Fibroblast of lung (primary cell): ENCODE measurements at regions not wholly inside any gene's neighbourhood (a gene's known extent, or its start where the extent isn't known, plus 50 kb on each side); places are given as distances from the start of the nearest gene placed in this dataset.

Source experiments
- DNase-seq, 2 donors: peaks; one replicate each; pipeline versions ENCODE4 v3.0.0 to v3.0.0-alpha.2; 2010; ENCODE audit warnings: low read depth in 2 of 2
- H2AFZ ChIP-seq: 2 replicates; pipeline ENCODE4 v1.5.1; 2012; ENCODE audit warnings: low read length, control low read depth, inconsistent platforms
- H3K27ac ChIP-seq: 2 replicates; pipeline ENCODE4 v1.5.1; 2011; ENCODE audit warnings: low read length, control low read depth; ENCODE audit not compliant: insufficient read depth
- H3K27me3 ChIP-seq: 2 replicates; pipeline ENCODE4 v1.5.1; 2011; ENCODE audit warnings: mild to moderate bottlenecking, low read length; ENCODE audit not compliant: control insufficient read depth, insufficient read depth
- H3K36me3 ChIP-seq: 2 replicates; pipeline ENCODE4 v1.5.1; 2011; ENCODE audit warnings: low read length; ENCODE audit not compliant: control insufficient read depth, insufficient read depth
- H3K4me1 ChIP-seq: 2 replicates; pipeline ENCODE4 v1.5.1; 2011; ENCODE audit warnings: low read length; ENCODE audit not compliant: control insufficient read depth, insufficient read depth; ENCODE audit errors: extremely low read depth
- H3K4me2 ChIP-seq: 2 replicates; pipeline ENCODE4 v1.5.1; 2011; ENCODE audit warnings: low read length, control low read depth; ENCODE audit not compliant: insufficient read depth; ENCODE audit errors: extremely low read depth
- H3K4me3 ChIP-seq, 4 experiments: fragments of 200-600 bp in 1 of 4; sonication (generic) in 1 of 4; replicated peaks in 1 of 4; 2 replicates each; pipeline ENCODE4 v1.5.1; 2011 to 2016; ENCODE audit warnings: low read length in 4 of 4, low read depth in 3 of 4, mild to moderate bottlenecking in 3 of 4, control low read depth in 2 of 4, inconsistent platforms in 1 of 4, mixed read lengths in 1 of 4; ENCODE audit not compliant: insufficient read depth in 1 of 4; ENCODE audit errors: control extremely low read depth in 1 of 4
- H3K79me2 ChIP-seq: 2 replicates; pipeline ENCODE4 v1.5.1; 2012; ENCODE audit warnings: mild to moderate bottlenecking, low read length, inconsistent platforms; ENCODE audit not compliant: control insufficient read depth, insufficient read depth
- H3K9ac ChIP-seq: 2 replicates; pipeline ENCODE4 v1.5.1; 2011; ENCODE audit warnings: mild to moderate bottlenecking, low read length, control low read depth; ENCODE audit not compliant: insufficient read depth
- H3K9me3 ChIP-seq: 2 replicates; pipeline ENCODE4 v1.5.1; 2012; ENCODE audit warnings: low read depth, low read length; ENCODE audit not compliant: control insufficient read depth, insufficient read depth
- H4K20me1 ChIP-seq: 2 replicates; pipeline ENCODE4 v1.5.1; 2011; ENCODE audit warnings: low read length; ENCODE audit not compliant: control insufficient read depth, insufficient read depth; ENCODE audit errors: extremely low read depth
- EZH2 ChIP-seq: IDR thresholded peaks from 2 replicates; pipeline ENCODE4 v1.5.1; 2012; ENCODE audit warnings: low read length, control low read depth, mild to moderate bottlenecking; ENCODE audit errors: missing control alignments
- TF ChIP-seq, protein P1 (sequence below), 2 donors: IDR thresholded peaks in 1 of 2; conservative IDR thresholded peaks in 1 of 2; 1 replicate in 1 of 2; 2 replicates in 1 of 2; pipeline ENCODE4 v1.5.1; 2011 to 2012; ENCODE audit warnings: low read length in 2 of 2, control low read depth in 1 of 2, inconsistent platforms in 1 of 2, low read depth in 1 of 2, mild to moderate bottlenecking in 1 of 2

DNA sequence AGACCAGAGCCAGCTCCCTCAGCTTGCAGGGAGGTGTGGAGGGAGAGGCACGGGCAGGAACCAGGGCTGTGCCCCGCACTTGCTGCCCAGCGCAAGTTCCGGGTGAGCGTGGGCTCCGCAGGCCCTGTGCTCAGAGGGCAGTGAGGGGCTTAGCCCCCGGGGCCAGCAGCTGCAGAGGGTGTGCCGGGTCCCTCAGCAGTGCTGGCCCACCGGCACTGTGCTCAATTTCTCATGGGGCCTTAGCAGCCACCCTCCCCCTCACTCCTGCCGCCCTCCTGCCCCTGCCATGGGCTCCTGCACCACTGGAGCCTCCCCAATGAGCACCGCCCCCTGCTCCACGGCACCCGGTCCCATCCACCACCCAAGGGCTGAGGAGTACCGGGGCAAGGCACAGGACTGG is 104.6 kb upstream of the SRD5A3 start:
- H4K20me1 ChIP-seq: no peaks in the 10 kb centered on the region
- no peak overlapping the region for H3K4me2 ChIP-seq
- DNase-seq: no peak
- no peaks in the 10 kb centered on the region for H3K27me3 ChIP-seq
- no peaks in the 10 kb centered on the region for H3K36me3 ChIP-seq
- no peaks in the 10 kb centered on the region for H3K79me2 ChIP-seq
- no peak overlapping the region for H3K9ac ChIP-seq
- no peak overlapping the region for H3K4me3 ChIP-seq
- no peak overlapping the region for H3K27ac ChIP-seq
- TF ChIP-seq, protein P1, sequence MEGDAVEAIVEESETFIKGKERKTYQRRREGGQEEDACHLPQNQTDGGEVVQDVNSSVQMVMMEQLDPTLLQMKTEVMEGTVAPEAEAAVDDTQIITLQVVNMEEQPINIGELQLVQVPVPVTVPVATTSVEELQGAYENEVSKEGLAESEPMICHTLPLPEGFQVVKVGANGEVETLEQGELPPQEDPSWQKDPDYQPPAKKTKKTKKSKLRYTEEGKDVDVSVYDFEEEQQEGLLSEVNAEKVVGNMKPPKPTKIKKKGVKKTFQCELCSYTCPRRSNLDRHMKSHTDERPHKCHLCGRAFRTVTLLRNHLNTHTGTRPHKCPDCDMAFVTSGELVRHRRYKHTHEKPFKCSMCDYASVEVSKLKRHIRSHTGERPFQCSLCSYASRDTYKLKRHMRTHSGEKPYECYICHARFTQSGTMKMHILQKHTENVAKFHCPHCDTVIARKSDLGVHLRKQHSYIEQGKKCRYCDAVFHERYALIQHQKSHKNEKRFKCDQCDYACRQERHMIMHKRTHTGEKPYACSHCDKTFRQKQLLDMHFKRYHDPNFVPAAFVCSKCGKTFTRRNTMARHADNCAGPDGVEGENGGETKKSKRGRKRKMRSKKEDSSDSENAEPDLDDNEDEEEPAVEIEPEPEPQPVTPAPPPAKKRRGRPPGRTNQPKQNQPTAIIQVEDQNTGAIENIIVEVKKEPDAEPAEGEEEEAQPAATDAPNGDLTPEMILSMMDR (conservative IDR thresholded peaks at IDR 0.05 in 1 of 2, IDR thresholded peaks at IDR 0.05 in 1 of 2; ENCODE audit: low read depth in 1 of 2, low read length in 2 of 2): no peak
- no peak for TF ChIP-seq EZH2
- H3K4me1 ChIP-seq: no peaks in the 10 kb centered on the region
- H3K9me3 ChIP-seq: no peaks in the 10 kb centered on the region
- no peak overlapping the region for H2AFZ ChIP-seq

DNA sequence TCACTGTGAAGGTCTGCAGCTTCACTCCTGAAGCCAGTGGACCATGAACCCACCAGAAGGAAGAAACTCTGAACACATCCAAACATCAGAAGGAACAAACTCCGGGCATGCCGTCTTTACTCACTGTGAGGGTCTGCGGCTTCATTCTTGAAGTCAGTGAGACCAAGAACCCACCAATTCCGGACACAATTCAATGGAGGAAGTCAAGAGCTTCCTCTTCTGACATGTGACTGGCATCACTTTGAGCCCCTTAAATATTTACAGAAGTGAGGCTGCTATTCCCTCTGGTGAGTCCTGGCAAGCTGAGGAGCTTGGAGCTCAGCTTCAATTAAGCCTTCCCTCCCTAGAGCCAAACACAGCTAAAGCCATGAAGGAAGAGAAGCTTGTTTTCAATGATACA is 103.5 kb upstream of the SRD5A3 start:
- Histone ChIP-seq H2AFZ (no peak overlapping the region), H3K4me1 (no peaks in the 10 kb centered on the region), H3K9me3 (no peaks in the 10 kb centered on the region), H3K79me2 (no peaks in the 10 kb centered on the region), H3K27ac (no peak overlapping the region), H3K4me3 (no peak overlapping the region), H4K20me1 (no peaks in the 10 kb centered on the region), H3K36me3 (no peaks in the 10 kb centered on the region), H3K4me2 (no peak overlapping the region), H3K9ac (no peak overlapping the region), H3K27me3 (no peaks in the 10 kb centered on the region)
- no peak for DNase-seq
- TF ChIP-seq, protein P1 (conservative IDR thresholded peaks at IDR 0.05 in 1 of 2, IDR thresholded peaks at IDR 0.05 in 1 of 2; ENCODE audit: low read depth in 1 of 2, low read length in 2 of 2): no peak
- TF ChIP-seq EZH2: no peak

DNA sequence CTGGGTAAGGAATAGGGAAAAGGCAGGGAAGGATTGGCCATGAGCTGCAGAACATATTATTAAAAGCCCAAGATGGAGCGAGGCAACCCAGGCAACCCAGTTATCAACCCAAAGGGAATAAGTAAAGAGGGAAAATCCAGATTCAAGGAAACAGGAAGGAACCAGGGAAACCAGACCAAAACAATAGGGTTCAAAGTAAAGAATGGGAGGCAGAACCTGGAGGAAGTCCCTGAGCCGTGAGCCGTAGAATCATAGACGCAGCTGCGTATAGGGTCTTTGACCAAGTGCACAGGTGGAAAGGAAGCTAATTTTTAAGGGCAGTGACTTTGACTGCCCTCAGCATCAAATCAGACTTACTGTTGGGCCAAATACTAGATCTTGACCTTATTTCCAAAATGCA is 98.5 kb upstream of the SRD5A3 start:
- Histone ChIP-seq H3K79me2 (no peaks in the 10 kb centered on the region), H3K36me3 (no peaks in the 10 kb centered on the region), H3K9ac (no peak overlapping the region), H3K27ac (no peak overlapping the region), H2AFZ (no peak overlapping the region), H3K4me3 (no peak overlapping the region), H3K4me2 (no peak overlapping the region), H3K4me1 (no peaks in the 10 kb centered on the region), H3K9me3 (no peaks in the 10 kb centered on the region), H3K27me3 (no peaks in the 10 kb centered on the region), H4K20me1 (no peaks in the 10 kb centered on the region)
- no peak for DNase-seq
- TF ChIP-seq EZH2: no peak
- TF ChIP-seq, protein P1 (conservative IDR thresholded peaks at IDR 0.05 in 1 of 2, IDR thresholded peaks at IDR 0.05 in 1 of 2; ENCODE audit: low read depth in 1 of 2, low read length in 2 of 2): no peak
